NT2/D1 (cell line): ENCODE measurements at regions not wholly inside any gene's neighbourhood (a gene's known extent, or its start where the extent isn't known, plus 50 kb on each side); places are given as distances from the start of the nearest gene placed in this dataset.

Experiments used
- DNase-seq: peaks from one replicate; pipeline ENCODE4 v3.0.0-alpha.2; 2011; ENCODE audit warnings: low read depth, low spot score
- H3K27me3 ChIP-seq: 2 replicates; pipeline ENCODE4 v1.6.0; 2011; ENCODE audit warnings: mild to moderate bottlenecking; ENCODE audit not compliant: insufficient read length, insufficient read depth
- H3K36me3 ChIP-seq: 2 replicates; pipeline ENCODE4 v1.6.1; 2011; ENCODE audit warnings: mild to moderate bottlenecking, low read length, mixed read lengths; ENCODE audit not compliant: insufficient read depth, insufficient read length
- H3K4me1 ChIP-seq: 2 replicates; pipeline ENCODE4 v1.5.1; 2011; ENCODE audit not compliant: insufficient read depth, insufficient read length
- H3K4me3 ChIP-seq: 2 replicates; pipeline ENCODE4 v1.5.1; 2011; ENCODE audit warnings: low read depth; ENCODE audit not compliant: insufficient read length
- H3K9ac ChIP-seq: 2 replicates; pipeline ENCODE4 v1.6.0; 2011; ENCODE audit warnings: low read depth; ENCODE audit not compliant: insufficient read length
- H3K9me3 ChIP-seq: 2 replicates; pipeline ENCODE4 v1.5.1; 2011; ENCODE audit warnings: mild to moderate bottlenecking, low read length; ENCODE audit not compliant: insufficient read depth
- SUZ12 ChIP-seq: IDR thresholded peaks from 2 replicates; pipeline ENCODE4 v1.6.1; 2011; ENCODE audit not compliant: insufficient read length, insufficient read depth; ENCODE audit errors: extremely low read depth
- YY1 ChIP-seq: IDR thresholded peaks from 2 replicates; pipeline ENCODE4 v1.6.1; 2011; ENCODE audit not compliant: insufficient read length, insufficient read depth
- ZNF274 ChIP-seq: IDR thresholded peaks from 2 replicates; pipeline ENCODE4 v1.6.1; 2011; ENCODE audit warnings: mild to moderate bottlenecking, low read depth, low read length

DNA sequence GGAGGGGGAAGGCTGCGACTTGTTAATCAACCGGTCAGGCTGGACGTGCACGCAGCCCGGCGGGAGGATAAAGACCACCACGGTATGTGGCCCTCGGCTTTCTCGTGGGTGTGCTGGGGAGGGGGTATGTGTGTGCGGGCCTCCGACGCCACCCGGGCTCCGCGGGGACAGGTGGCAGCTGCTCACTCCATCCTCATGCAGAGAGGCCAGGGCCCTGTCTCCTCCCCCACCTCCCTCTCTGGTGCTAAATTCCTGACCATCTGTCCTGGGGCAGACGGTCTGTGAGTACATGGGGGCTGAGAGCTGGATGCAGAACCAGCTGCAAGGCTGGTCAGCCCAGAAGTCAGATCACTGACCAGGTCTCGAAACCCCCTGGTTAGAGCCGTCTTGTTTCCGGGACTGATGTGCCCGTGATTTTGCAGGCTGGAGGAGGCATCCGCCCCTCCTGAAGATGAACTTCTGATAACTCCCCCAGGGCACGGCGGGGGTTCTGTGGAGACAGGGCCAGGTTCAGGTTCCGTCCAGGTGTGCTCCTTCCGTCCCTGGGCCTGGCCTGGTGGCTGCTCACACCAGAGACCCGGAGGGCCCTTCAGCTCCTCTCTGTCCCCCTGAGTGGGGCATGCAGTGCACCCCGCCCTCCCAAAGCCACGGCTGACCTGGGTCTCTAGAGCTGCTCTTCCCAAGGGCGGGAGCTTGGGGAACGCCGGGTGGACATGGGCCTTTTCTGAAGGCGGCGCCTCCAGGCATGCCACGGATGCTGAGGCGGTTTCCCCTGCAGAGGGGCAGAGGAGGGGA lies 1119.7 kb downstream of the BRD1 start:
- Histone ChIP-seq H3K4me1 (peaks cover 12% of the 10 kb centered on the region), H3K27me3 (no peaks in the 10 kb centered on the region), H3K36me3 (no peaks in the 10 kb centered on the region), H3K9ac (no peak overlapping the region), H3K4me3 (no peak overlapping the region), H3K9me3 (no peaks in the 10 kb centered on the region)
- TF ChIP-seq ZNF274 = no peak
- no peak for TF ChIP-seq SUZ12
- no peak for TF ChIP-seq YY1
- no peak for DNase-seq

GRCh38 chr22:48706934-48707762 lies 1120.5 kb downstream of the BRD1 start:
- Histone ChIP-seq H3K4me3 (no peak overlapping the region), H3K9ac (no peak overlapping the region), H3K36me3 (no peaks in the 10 kb centered on the region), H3K4me1 (peaks cover 17% of the 10 kb centered on the region), H3K9me3 (no peaks in the 10 kb centered on the region), H3K27me3 (no peaks in the 10 kb centered on the region)
- TF ChIP-seq ZNF274 (no peak), SUZ12 (no peak), YY1 (no peak)
- DNase-seq = no peak

- Histone ChIP-seq H3K9me3 (no peaks in the 10 kb centered on the region), H3K4me1 (peaks cover 19% of the 10 kb centered on the region), H3K36me3 (no peaks in the 10 kb centered on the region), H3K27me3 (no peaks in the 10 kb centered on the region), H3K4me3 (no peak overlapping the region), H3K9ac (no peak overlapping the region)
- TF ChIP-seq YY1 (no peak), SUZ12 (no peak), ZNF274 (no peak)
- no peak for DNase-seq
Observed at GRCh38 chr22:48705917-48706605, 1121.6 kb downstream of the BRD1 start.

DNA sequence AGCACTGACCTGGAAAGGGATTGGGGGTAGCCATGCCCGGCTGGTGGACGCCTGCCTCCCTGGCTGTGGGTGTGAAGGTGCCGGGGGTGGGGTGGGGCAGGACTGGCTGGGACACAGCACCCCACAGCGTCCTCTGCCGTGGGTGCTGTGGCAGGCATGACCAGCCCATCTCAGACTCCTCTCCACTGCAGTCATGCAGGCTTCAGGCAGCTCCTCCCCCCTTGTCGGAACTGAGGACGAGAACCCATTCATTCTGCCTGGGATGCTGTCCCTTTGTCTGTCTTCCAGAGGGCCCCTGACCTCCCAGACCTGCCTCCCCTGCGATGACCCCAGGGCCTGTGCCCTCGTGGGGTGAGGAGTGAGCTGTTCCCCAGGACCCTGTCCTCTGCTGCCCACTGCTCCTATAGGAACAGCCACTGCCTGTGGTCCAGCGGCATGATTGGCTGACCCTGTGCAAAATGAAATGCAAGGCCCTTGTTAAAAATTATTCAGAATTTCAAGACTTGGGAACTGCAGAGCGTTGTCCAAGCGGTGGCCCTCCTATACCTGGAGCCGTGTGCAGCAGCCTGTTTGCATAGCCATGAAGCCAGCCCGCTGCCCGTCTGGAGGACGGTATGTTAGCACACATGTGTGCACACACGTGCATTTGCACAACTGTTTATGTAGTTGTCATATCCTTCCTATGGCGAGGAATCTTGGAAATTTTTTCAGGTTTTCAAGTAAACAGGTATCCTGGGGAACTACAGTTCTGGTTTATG lies 1122.3 kb downstream of the BRD1 start:
- Histone ChIP-seq H3K27me3 (no peaks in the 10 kb centered on the region), H3K9ac (no peak overlapping the region), H3K9me3 (no peaks in the 10 kb centered on the region), H3K4me3 (no peak overlapping the region), H3K4me1 (peaks cover 20% of the 10 kb centered on the region), H3K36me3 (no peaks in the 10 kb centered on the region)
- no peak for DNase-seq
- no peak for TF ChIP-seq SUZ12
- no peak for TF ChIP-seq ZNF274
- no peak for TF ChIP-seq YY1

DNA sequence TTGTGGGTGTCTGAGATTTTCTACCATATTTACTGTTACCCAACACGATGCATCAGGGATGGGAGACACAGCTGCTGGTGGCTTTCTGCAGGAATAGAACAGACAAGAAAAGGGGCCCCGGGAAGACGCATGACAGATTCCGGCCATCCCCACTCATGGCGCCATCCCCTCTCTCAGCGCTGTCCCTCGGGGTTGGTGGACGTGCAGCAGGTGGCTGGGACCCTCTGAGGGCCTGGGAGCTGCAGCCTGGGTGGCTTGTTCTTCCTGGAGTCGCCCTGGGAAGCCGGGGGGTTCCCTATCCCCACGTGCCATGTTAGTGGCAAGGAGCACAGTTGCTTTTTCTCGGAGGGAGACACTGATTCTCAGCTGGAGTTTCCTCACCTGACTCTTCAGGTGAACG lies 1123.3 kb downstream of the BRD1 start:
- Histone ChIP-seq H3K4me3 (no peak overlapping the region), H3K4me1 (peaks cover 20% of the 10 kb centered on the region), H3K9ac (no peak overlapping the region), H3K9me3 (no peaks in the 10 kb centered on the region), H3K36me3 (no peaks in the 10 kb centered on the region), H3K27me3 (no peaks in the 10 kb centered on the region)
- no peak for TF ChIP-seq YY1
- TF ChIP-seq ZNF274 = no peak
- TF ChIP-seq SUZ12 = no peak
- no peak for DNase-seq

DNA sequence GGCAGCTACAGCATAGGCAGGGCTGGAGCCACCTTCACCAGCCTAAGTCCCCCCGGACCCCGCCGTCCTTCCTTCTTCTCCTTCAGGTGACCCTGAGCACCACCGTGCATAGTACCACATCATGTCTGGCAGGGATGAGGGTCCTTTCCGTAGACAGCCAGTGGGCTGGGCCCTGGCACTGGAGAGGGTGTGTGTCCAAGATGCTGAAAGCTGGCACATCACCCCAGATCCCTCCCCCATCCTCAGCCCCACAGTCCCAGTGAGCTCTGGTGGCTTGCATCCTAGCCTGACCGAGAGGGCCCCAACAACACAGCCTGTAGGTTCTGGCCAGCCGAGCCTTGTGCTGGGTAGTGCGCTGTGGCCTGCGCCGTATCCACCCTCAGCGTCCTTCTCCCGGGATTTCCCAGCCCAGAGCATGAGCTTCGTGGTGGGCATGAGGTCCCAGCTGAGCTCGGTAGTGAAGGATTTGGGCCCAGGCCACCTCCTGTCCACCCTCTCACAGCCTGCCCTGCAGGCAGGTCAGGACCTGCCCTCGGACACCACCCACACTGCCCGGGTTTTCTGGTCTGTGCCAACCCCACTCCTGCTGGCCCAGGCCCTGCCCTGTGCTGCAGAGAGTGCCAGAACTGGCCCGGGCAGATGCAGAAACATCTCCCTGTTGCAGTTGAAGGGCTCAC lies 1124.3 kb downstream of the BRD1 start:
- TF ChIP-seq YY1 (no peak), ZNF274 (no peak), SUZ12 (no peak)
- Histone ChIP-seq H3K4me1 (peaks cover 20% of the 10 kb centered on the region), H3K9ac (no peak overlapping the region), H3K4me3 (no peak overlapping the region), H3K36me3 (no peaks in the 10 kb centered on the region), H3K27me3 (no peaks in the 10 kb centered on the region), H3K9me3 (no peaks in the 10 kb centered on the region)
- no peak for DNase-seq
